IMR-90 (cell line): ENCODE measurements at regions not wholly inside any gene's neighbourhood (a gene's known extent, or its start where the extent isn't known, plus 50 kb on each side); places are given as distances from the start of the nearest gene placed in this dataset.
A peak's percentile ranks its signal among the peaks of the same experiment; 100 is the strongest.

Source experiments
- ATAC-seq: fragments of 200-7000 bp; cut with Tn5 transposase; 2 replicates; pipeline ENCODE4 v1.9.1; 2020; ENCODE audit warnings: low read depth, mild to moderate bottlenecking, moderate library complexity
- BruUV-seq: library from RNA; stranded (reverse); fragments of 400-500 nt; replicated peaks from 2 replicates; lab custom pipeline; 2021; lab: Mats Ljungman, UMichigan
- CTCF ChIA-PET: fragments of 300-600 bp; formaldehyde crosslinking; extraction: SDS; loops from one replicate; lab custom pipeline; 2021; ENCODE audit warnings: antibody characterized with exemption; lab: Yijun Ruan, JAX
- POLR2A ChIA-PET: fragments of 300-600 bp; sonication (Branson Sonifier 250); formaldehyde crosslinking; loops from one replicate; lab custom pipeline; 2022; ENCODE audit warnings: antibody characterized with exemption; ENCODE audit not compliant: unreplicated experiment; lab: Charles Lee
- DNase-seq: peaks from one replicate; pipeline ENCODE4 v3.0.0; 2013
- H2AFZ ChIP-seq: replicated peaks from 2 replicates; pipeline ENCODE3; 2013; ENCODE audit warnings: low read length, mild to moderate bottlenecking; ENCODE audit not compliant: poor library complexity
- H2AK5ac ChIP-seq: 2 replicates; pipeline ENCODE4 v1.6.1; 2013; ENCODE audit warnings: low read depth, low read length, inconsistent platforms
- H2AK9ac ChIP-seq: replicated peaks from 2 replicates; pipeline ENCODE3; 2013; ENCODE audit warnings: mild to moderate bottlenecking, low read depth, low read length, moderate library complexity; ENCODE audit not compliant: poor library complexity
- H2BK120ac ChIP-seq: 2 replicates; pipeline ENCODE4 v1.6.1; 2013; ENCODE audit warnings: low read depth, low read length, inconsistent platforms
- H2BK15ac ChIP-seq: 3 replicates; pipeline ENCODE4 v1.6.1; 2013; ENCODE audit warnings: low read depth, low read length, inconsistent platforms
- H2BK20ac ChIP-seq: 2 replicates; pipeline ENCODE4 v1.6.1; 2013; ENCODE audit warnings: low read depth, mild to moderate bottlenecking, inconsistent platforms, low read length, moderate library complexity
- H2BK5ac ChIP-seq: 2 replicates; pipeline ENCODE4 v1.6.1; 2013; ENCODE audit warnings: mild to moderate bottlenecking, low read depth, low read length, inconsistent platforms; ENCODE audit not compliant: poor library complexity, severe bottlenecking
- H3K14ac ChIP-seq: replicated peaks from 2 replicates; pipeline ENCODE4 v1.6.1; 2013; ENCODE audit warnings: low read depth, low read length, inconsistent platforms
- H3K18ac ChIP-seq: 2 replicates; pipeline ENCODE4 v1.6.1; 2013; ENCODE audit warnings: low read depth, low read length, control low read depth
- H3K23ac ChIP-seq: 2 replicates; pipeline ENCODE4 v1.6.1; 2013; ENCODE audit warnings: low read depth, low read length, inconsistent platforms
- H3K27ac ChIP-seq: 2 replicates; pipeline ENCODE4 v1.5.1; 2013; ENCODE audit warnings: mild to moderate bottlenecking, control low read depth, low read length; ENCODE audit not compliant: insufficient read depth
- H3K27me3 ChIP-seq: 2 replicates; pipeline ENCODE4 v1.6.1; 2013; ENCODE audit warnings: low read length; ENCODE audit not compliant: control insufficient read depth, insufficient read depth
- H3K36me3 ChIP-seq: 2 replicates; pipeline ENCODE4 v1.6.1; 2013; ENCODE audit warnings: low read length, mixed read lengths; ENCODE audit not compliant: control insufficient read depth, insufficient read depth
- H3K4ac ChIP-seq: 2 replicates; pipeline ENCODE4 v1.6.1; 2013; ENCODE audit warnings: low read depth, low read length, inconsistent platforms
- H3K4me1 ChIP-seq: 2 replicates; pipeline ENCODE4 v1.6.1; 2013; ENCODE audit warnings: low read length, mixed read lengths; ENCODE audit not compliant: control insufficient read depth, insufficient read depth
- H3K4me2 ChIP-seq: 2 replicates; pipeline ENCODE4 v1.6.1; 2013; ENCODE audit warnings: low read depth, mild to moderate bottlenecking, control low read depth, low read length, moderate library complexity
- H3K4me3 ChIP-seq: 2 replicates; pipeline ENCODE4 v1.5.1; 2013; ENCODE audit warnings: low read depth, mild to moderate bottlenecking, control low read depth, low read length, moderate library complexity; ENCODE audit not compliant: insufficient read depth
- H3K56ac ChIP-seq: 2 replicates; pipeline ENCODE4 v1.6.1; 2013; ENCODE audit warnings: low read length, inconsistent platforms; ENCODE audit not compliant: insufficient read depth; ENCODE audit errors: extremely low read depth
- H3K79me1 ChIP-seq, 2 experiments: 2 replicates each; pipeline ENCODE4 v1.6.1; 2013; ENCODE audit warnings: low read length in 2 of 2, inconsistent platforms in 1 of 2, low read depth in 1 of 2
- H3K9ac ChIP-seq: 2 replicates; pipeline ENCODE4 v1.6.1; 2013; ENCODE audit warnings: low read depth, low read length, control low read depth
- H3K9me1 ChIP-seq: 2 replicates; pipeline ENCODE4 v1.6.1; 2013; ENCODE audit warnings: low read length, inconsistent platforms; ENCODE audit not compliant: insufficient read depth
- H3K9me3 ChIP-seq: 2 replicates; pipeline ENCODE4 v1.6.1; 2013; ENCODE audit warnings: low read length; ENCODE audit not compliant: control insufficient read depth, insufficient read depth
- H4K20me1 ChIP-seq: 2 replicates; pipeline ENCODE4 v1.6.1; 2013; ENCODE audit warnings: low read length, inconsistent platforms; ENCODE audit not compliant: insufficient read depth
- H4K5ac ChIP-seq: 2 replicates; pipeline ENCODE4 v1.6.1; 2013; ENCODE audit warnings: mild to moderate bottlenecking, low read depth, low read length, control low read depth
- H4K8ac ChIP-seq, 2 experiments: 2 replicates each; pipeline ENCODE4 v1.6.1; 2013; ENCODE audit warnings: low read depth in 2 of 2, low read length in 2 of 2, control low read depth in 1 of 2, inconsistent platforms in 1 of 2
- H4K91ac ChIP-seq: 2 replicates; pipeline ENCODE4 v1.6.1; 2013; ENCODE audit warnings: low read depth, low read length, inconsistent platforms; ENCODE audit not compliant: insufficient read depth
- BHLHE40 ChIP-seq: fragments of 150-350 bp; IDR thresholded peaks from 2 replicates; pipeline ENCODE4 v1.6.1; 2016; ENCODE audit warnings: mild to moderate bottlenecking, low read depth, low read length
- CEBPB ChIP-seq: IDR thresholded peaks from 2 replicates; pipeline ENCODE4 v1.6.1; 2012; ENCODE audit warnings: low read depth, low read length, improper control_type of control experiment
- CHD1 ChIP-seq: IDR thresholded peaks from 2 replicates; pipeline ENCODE4 v1.6.1; 2012; ENCODE audit warnings: low read depth, low read length, improper control_type of control experiment
- CTCF ChIP-seq: conservative IDR thresholded peaks from 2 replicates; pipeline ENCODE4 v1.5.1; 2012; ENCODE audit warnings: mild to moderate bottlenecking, low read depth, low read length, improper control_type of control experiment
- ELK1 ChIP-seq: fragments of 150-350 bp; IDR thresholded peaks from 2 replicates; pipeline ENCODE4 v1.6.1; 2016; ENCODE audit warnings: low read depth, mild to moderate bottlenecking, low read length, moderate library complexity, borderline replicate concordance
- FOS ChIP-seq: fragments of 150-350 bp; IDR thresholded peaks from 2 replicates; pipeline ENCODE4 v1.6.1; 2016; ENCODE audit warnings: low read depth, low read length
- MAFK ChIP-seq: IDR thresholded peaks from 2 replicates; pipeline ENCODE4 v1.6.1; 2012; ENCODE audit warnings: low read depth, low read length, improper control_type of control experiment
- MAZ ChIP-seq: IDR thresholded peaks from 2 replicates; pipeline ENCODE4 v1.6.1; 2012; ENCODE audit warnings: low read depth, mild to moderate bottlenecking, low read length, improper control_type of control experiment, moderate library complexity, borderline replicate concordance
- MXI1 ChIP-seq: IDR thresholded peaks from 2 replicates; pipeline ENCODE4 v1.6.1; 2012; ENCODE audit warnings: low read depth, mild to moderate bottlenecking, low read length, moderate library complexity, borderline replicate concordance
- NFE2L2 ChIP-seq: fragments of 150-350 bp; IDR thresholded peaks from 2 replicates; pipeline ENCODE4 v1.6.1; 2016; ENCODE audit warnings: low read depth, mild to moderate bottlenecking, low read length
- POLR2A ChIP-seq: IDR thresholded peaks from 2 replicates; pipeline ENCODE4 v1.6.1; 2012; ENCODE audit warnings: mild to moderate bottlenecking, low read depth, low read length
- RAD21 ChIP-seq: IDR thresholded peaks from 2 replicates; pipeline ENCODE4 v1.6.1; 2012; ENCODE audit warnings: low read length, improper control_type of control experiment
- RCOR1 ChIP-seq: IDR thresholded peaks from 2 replicates; pipeline ENCODE4 v1.6.1; 2012; ENCODE audit warnings: mild to moderate bottlenecking, low read length, improper control_type of control experiment; ENCODE audit not compliant: insufficient replicate concordance
- RFX5 ChIP-seq: IDR thresholded peaks from 2 replicates; pipeline ENCODE4 v1.8.0; 2012; ENCODE audit warnings: low read depth, mild to moderate bottlenecking, low read length, moderate library complexity
- SMC3 ChIP-seq: fragments of 150-350 bp; IDR thresholded peaks from 2 replicates; pipeline ENCODE4 v1.6.1; 2016; ENCODE audit warnings: low read depth, mild to moderate bottlenecking, antibody characterized with exemption, low read length, moderate library complexity
- USF2 ChIP-seq: fragments of 150-350 bp; IDR thresholded peaks from 2 replicates; pipeline ENCODE4 v1.6.1; 2017; ENCODE audit warnings: mild to moderate bottlenecking, antibody characterized with exemption, low read length, low read depth
- WGBS, 2 experiments: methylation state at CpG; one replicate each; pipeline versions ENCODE4 v1.1.5 to v1.1.7; 2013; ENCODE audit warnings: missing lambda C conversion rate in 2 of 2; ENCODE audit not compliant: insufficient read length in 1 of 2; ENCODE audit errors: extremely low coverage in 2 of 2; 5-methylcytosine and 5-hydroxymethylcytosine counted together
- dilution Hi-C: fragments of 300-500 bp; cut with HindIII; formaldehyde crosslinking; loops from one replicate; pipeline ENCODE4 v1.14.3; 2018; ENCODE audit warnings: low sequenced_read_pairs; ENCODE audit not compliant: unreplicated experiment
- in situ Hi-C: fragments of 300-500 bp; cut with MboI; formaldehyde crosslinking; loops from 3 replicates; pipeline ENCODE4 v1.14.3; 2019; ENCODE audit warnings: low sequenced_read_pairs, inconsistent platforms, mixed read lengths
- intact Hi-C: fragments of 100-400 bp; cut with micrococcal nuclease; formaldehyde crosslinking; loops from 2 replicates; pipeline ENCODE4 v1.10.0; 2022

GRCh38 chr4:124070688-124071484, 641.6 kb downstream of the ANKRD50 start:
- H2AFZ ChIP-seq, result no peak overlapping the region
- H2BK120ac ChIP-seq, result no peak overlapping the region
- ATAC-seq, result no peak
- no peak overlapping the region for H3K27ac ChIP-seq
- no peaks in the 10 kb centered on the region for H3K9me1 ChIP-seq
- H3K4ac ChIP-seq, result no peak overlapping the region
- TF ChIP-seq CHD1 (no peak), MXI1 (no peak), MAFK (no peak), NFE2L2 (no peak), RAD21 (no peak), MAZ (no peak), POLR2A (no peak), RCOR1 (no peak), RFX5 (no peak), USF2 (no peak), CTCF (no peak), BHLHE40 (no peak), FOS (no peak), SMC3 (no peak), CEBPB (no peak), ELK1 (no peak)
- no peak overlapping the region for H2BK15ac ChIP-seq
- no peaks in the 10 kb centered on the region for H3K79me1 ChIP-seq
- no peak overlapping the region for H3K4me3 ChIP-seq
- ChIA-PET CTCF (interaction anchor here (0.7 kb wide), 1 partner anchor 666 kb away, joined by 3 read pairs; no protein-coding TSS in a partner anchor), POLR2A (no interaction called here)
- H4K91ac ChIP-seq, result no peak overlapping the region
- H2AK5ac ChIP-seq, result no peak overlapping the region
- H3K18ac ChIP-seq, result no peak overlapping the region
- H3K14ac ChIP-seq, result no peak overlapping the region
- no peaks in the 10 kb centered on the region for H4K20me1 ChIP-seq
- no peak overlapping the region for H2BK20ac ChIP-seq
- no peak overlapping the region for H3K9ac ChIP-seq
- peak; percentile 19 for DNase-seq
- no peak overlapping the region for H2BK5ac ChIP-seq
- H3K36me3 ChIP-seq, result no peaks in the 10 kb centered on the region
- intact Hi-C loops (no loop called here), dilution Hi-C loops (no loop called here), in situ Hi-C loops (no loop called here)
- H3K23ac ChIP-seq, result no peak overlapping the region
- no peak overlapping the region for H4K5ac ChIP-seq
- H3K4me1 ChIP-seq, result no peaks in the 10 kb centered on the region
- H2AK9ac ChIP-seq, result no peak overlapping the region
- H3K9me3 ChIP-seq, result peaks cover 9% of the 10 kb centered on the region
- no peak overlapping the region for H3K4me2 ChIP-seq
- WGBS, 2 experiments, result no CpG with 5 or more reads among the region's 3 CpGs
- H3K56ac ChIP-seq, result no peak overlapping the region
- no TSS peak for BruUV-seq
- no peak overlapping the region for H4K8ac ChIP-seq
- H3K27me3 ChIP-seq, result no peaks in the 10 kb centered on the region
